ENCODE measurements at regions not wholly inside any gene's neighbourhood (a gene's known extent, or its start where the extent isn't known, plus 50 kb on each side); places are given as distances from the start of the nearest gene placed in this dataset.
A peak's percentile ranks its signal among the peaks of the same experiment; 100 is the strongest.

GRCh38 chr13:22311734-22312404 is 641.0 kb downstream of the FGF9 start:
- H2AFZ ChIP-seq (ENCODE audit: low read length) = no peak overlapping the region

More at GRCh38 chr13:22311734-22312404, 641.0 kb downstream of the FGF9 start:
- Histone ChIP-seq H3K9ac (replicated peaks in 1 of 4; ENCODE audit: extremely low read depth in 1 of 4, low read depth in 3 of 4, low read length in 3 of 4) (no peak overlapping the region), H3K79me1 (ENCODE audit: low read depth, low read length) (no peaks in the 10 kb centered on the region), H3K56ac (replicated peaks; ENCODE audit: insufficient read length, low read depth, low read length) (no peak overlapping the region), H2BK15ac (ENCODE audit: low read length) (no peak overlapping the region), H3K23ac (ENCODE audit: insufficient read length) (no peak overlapping the region), H4K8ac (ENCODE audit: extremely low read depth, insufficient read depth, low read length) (0 out of 2 replicates have a peak overlapping the region, but pooled peaks have one; percentile 82), H2AK5ac (ENCODE audit: low read depth, low read length) (no peak overlapping the region), H2BK120ac (replicated peaks; ENCODE audit: low read depth, low read length) (no peak overlapping the region), H3K4me2 (ENCODE audit: insufficient read depth in 1 of 2, low read depth in 2 of 2, low read length in 2 of 2) (no peak overlapping the region), H3K4me1 (replicated peaks in 1 of 4; ENCODE audit: control insufficient read depth in 3 of 4, insufficient read depth in 4 of 4, low read length in 3 of 4) (peaks cover 0 to 3% (median 0%) of the 10 kb centered on the region in 4 experiments; a peak in 1 of 7 replicates), H4K5ac (ENCODE audit: insufficient read length, low read depth, low read length) (no peak overlapping the region), H4K20me1 (replicated peaks in 1 of 2; ENCODE audit: control insufficient read depth in 1 of 2, insufficient read depth in 2 of 2, low read length in 2 of 2) (no peaks in the 10 kb centered on the region), H3K27me3 (replicated peaks in 1 of 4; ENCODE audit: control insufficient read depth in 3 of 4, extremely low read depth in 1 of 4, insufficient read depth in 3 of 4, low read length in 3 of 4) (no peaks in the 10 kb centered on the region), H3K9me3 (ENCODE audit: insufficient read depth in 2 of 2, low read depth in 1 of 2, low read length in 1 of 2) (peaks cover 9 to 11% of the 10 kb centered on the region in 2 experiments; a peak in 2 of 4 replicates), H2BK20ac (ENCODE audit: low read length) (no peak overlapping the region), H3K18ac (ENCODE audit: extremely low read depth, low read length) (no peak overlapping the region), H2BK5ac (ENCODE audit: low read depth, low read length) (no peak overlapping the region), H2BK12ac (ENCODE audit: low read depth, low read length) (no peak overlapping the region), H3K79me2 (ENCODE audit: control insufficient read depth in 1 of 2, insufficient read depth in 2 of 2, low read length in 2 of 2) (no peaks in the 10 kb centered on the region), H3K27ac (ENCODE audit: low read depth, low read length) (no peak overlapping the region), H3K23me2 (ENCODE audit: low read depth, low read length) (no peaks in the 10 kb centered on the region), H3K4me3 (ENCODE audit: extremely low read depth in 1 of 4, insufficient read depth in 2 of 4, low read depth in 3 of 4, low read length in 4 of 4) (no peak overlapping the region), H4K91ac (replicated peaks; ENCODE audit: insufficient read length, low read length) (no peak overlapping the region), H3K36me3 (ENCODE audit: control insufficient read depth in 2 of 4, insufficient read depth in 4 of 4, low read length in 3 of 4) (no peaks in the 10 kb centered on the region), H3K14ac (ENCODE audit: insufficient read length) (no peak overlapping the region), H3K4ac (replicated peaks; ENCODE audit: insufficient read length, low read depth, low read length) (no peak overlapping the region)
- DNase-seq (ENCODE audit: low read depth in 1 of 2, low spot score in 2 of 2) = no peak
- FAIRE-seq = no peak
- 91% methylated on average over 6 of the region's 6 CpGs; no CpG with 5 or more reads in 1 of the 2 experiments for WGBS, 2 experiments (ENCODE audit: extremely low coverage in 1 of 2, insufficient coverage in 1 of 2, insufficient read length in 1 of 2, insufficient replicate concordance in 2 of 2, low coverage in 1 of 2, low lambda C conversion rate in 2 of 2, missing lambda C conversion rate in 1 of 2)
- ChIA-PET POLR2A (ENCODE audit: partially characterized antibody) (no interaction called here), CTCF (ENCODE audit: partially characterized antibody) (no interaction called here)
- TF ChIP-seq GABPA (IDR thresholded peaks at IDR 0.05; ENCODE audit: borderline replicate concordance, insufficient read depth, low read length) (no peak), NRF1 (IDR thresholded peaks at IDR 0.05; ENCODE audit: low read depth, low read length) (no peak), MAFK (IDR thresholded peaks at IDR 0.05; ENCODE audit: low read depth, low read length) (no peak), CBX5 (IDR thresholded peaks at IDR 0.05; ENCODE audit: low read depth, low read length) (no peak), TAF7 (optimal IDR thresholded peaks at IDR 0.05; ENCODE audit: borderline replicate concordance, low read depth, low read length) (no peak), KDM1A (IDR thresholded peaks at IDR 0.05; ENCODE audit: borderline replicate concordance, low read length) (no peak), BRCA1 (IDR thresholded peaks at IDR 0.05; ENCODE audit: low read depth, low read length) (no peak), RXRA (IDR thresholded peaks at IDR 0.05; ENCODE audit: insufficient read depth, low read depth, low read length) (no peak), RFX5 (IDR thresholded peaks at IDR 0.05; ENCODE audit: borderline replicate concordance, low read depth, low read length) (no peak), CHD2 (IDR thresholded peaks at IDR 0.05; ENCODE audit: low read length) (no peak), EZH2 (IDR thresholded peaks at IDR 0.05; ENCODE audit: low read depth, low read length, severe bottlenecking) (no peak), CHD1 (IDR thresholded peaks at IDR 0.05; ENCODE audit: low read depth, low read length) (no peak)
